ENCODE measurements at regions not wholly inside any gene's neighbourhood (a gene's known extent, or its start where the extent isn't known, plus 50 kb on each side); places are given as distances from the start of the nearest gene placed in this dataset.
"Not testable (repeated sequence)": the region's sequence is repeated elsewhere in the genome, so short reads cannot be mapped to it uniquely, and the experiment has no call there.

DNA sequence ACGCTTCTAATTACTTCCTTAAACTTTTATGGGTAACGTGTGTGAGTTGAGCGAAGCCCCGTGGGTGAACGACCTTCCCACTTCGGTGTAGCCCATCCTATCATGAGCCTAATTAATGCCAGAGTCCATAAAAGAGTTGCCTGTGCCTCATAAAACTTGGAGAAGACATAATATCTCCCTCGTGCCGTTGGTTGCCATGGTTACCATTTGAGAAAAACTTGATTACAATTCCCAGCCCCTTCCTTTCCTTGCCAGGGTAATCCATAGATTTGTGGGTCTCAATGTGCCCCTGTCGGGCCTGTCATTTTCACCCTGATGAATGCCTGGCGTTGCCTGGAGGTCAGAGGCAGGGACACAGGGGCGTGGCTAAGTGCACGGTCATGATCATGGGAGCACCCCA, 127.1 kb downstream of the GLRX3 start:
- DNase-seq = no peak

DNA sequence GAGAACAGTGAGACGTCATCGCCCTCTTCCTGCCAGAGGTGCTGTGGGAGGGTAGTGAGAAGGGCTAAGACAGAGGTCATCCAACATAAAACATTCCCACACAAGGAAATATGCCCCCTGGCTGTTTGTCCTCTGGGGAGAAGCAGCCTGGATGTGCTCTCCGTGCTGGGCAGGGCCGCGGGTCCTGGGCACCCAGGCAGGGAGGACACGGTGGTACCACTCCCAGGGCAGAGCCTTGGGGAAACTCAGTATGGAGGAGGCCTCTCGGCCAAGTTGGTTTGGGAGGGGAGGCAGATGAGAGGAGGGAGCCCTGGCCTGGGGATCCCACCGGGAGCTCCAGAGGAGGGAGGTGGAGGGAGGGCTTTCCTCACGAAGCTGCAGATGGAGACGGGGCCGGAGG, 129.4 kb downstream of the GLRX3 start:
- DNase-seq = no peak

DNA sequence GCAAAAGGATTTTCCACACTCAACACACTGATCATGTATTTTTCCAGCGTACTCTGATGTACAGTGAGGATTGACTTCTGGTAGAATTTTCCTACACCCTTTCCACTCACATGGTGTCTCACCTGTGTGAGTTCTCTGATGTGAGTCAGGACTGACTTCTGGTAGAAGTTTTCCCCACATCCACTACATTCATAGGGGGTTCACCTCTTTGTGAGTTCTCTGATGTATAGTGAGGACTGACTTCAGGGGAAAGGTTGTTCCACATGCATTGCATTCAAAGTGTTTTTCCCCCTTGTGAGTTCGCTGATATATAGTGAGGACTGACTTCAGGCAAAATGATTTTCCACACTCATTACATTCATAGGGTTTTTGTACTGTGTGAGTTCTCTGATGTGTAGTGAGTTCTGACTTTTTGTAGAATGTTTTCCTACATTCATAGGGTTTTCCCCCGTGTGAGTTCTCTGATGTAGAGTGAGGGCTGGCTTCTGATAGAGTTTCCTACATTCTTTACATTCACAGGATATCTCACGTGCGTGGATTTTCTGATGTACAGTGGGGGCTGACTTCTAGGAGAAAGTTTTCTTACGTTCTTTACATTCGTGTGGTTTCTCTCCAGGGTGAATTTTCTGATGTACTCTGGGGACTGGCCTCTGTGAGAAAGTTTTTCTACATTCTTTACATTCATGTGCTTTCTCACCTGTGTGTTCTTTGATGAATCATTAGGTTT, 146.5 kb downstream of the GLRX3 start:
- DNase-seq = no peak

DNA sequence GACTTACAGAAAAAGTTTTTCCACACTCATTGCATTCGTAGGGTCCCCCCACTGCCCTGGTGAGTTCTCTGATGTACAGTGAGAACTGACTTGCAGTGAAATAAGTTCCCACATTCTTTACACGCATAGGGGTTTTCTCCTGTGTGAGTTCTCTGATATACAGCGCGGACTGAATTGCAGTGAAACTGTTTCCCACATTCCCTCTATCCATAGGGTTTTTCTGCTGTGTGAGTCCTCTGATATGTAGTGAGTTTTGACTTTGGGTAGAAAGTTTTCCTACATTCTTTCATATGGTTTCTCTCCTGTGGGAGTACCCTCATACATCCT, 147.0 kb downstream of the GLRX3 start:
- no peak for DNase-seq

DNA sequence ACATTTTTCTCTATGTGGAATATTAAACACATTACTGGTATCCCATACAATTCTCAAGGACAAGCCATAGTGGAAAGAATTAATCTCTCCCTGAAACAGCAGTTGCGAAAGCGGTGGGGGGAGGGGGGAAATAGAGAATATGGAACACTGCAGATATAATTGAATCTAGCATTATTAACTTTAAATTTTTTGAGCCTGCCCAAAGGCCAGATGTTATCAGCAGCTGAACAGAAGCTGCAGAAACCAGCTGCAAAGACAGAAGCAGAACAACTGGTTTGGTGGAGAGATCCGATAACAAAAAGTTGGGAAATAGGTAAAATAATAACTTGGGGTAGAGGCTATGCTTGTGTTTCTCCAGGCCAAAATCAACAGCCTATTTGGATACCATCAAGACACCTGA, 159.6 kb downstream of the GLRX3 start:
- DNase-seq = not testable (repeated sequence)

DNA sequence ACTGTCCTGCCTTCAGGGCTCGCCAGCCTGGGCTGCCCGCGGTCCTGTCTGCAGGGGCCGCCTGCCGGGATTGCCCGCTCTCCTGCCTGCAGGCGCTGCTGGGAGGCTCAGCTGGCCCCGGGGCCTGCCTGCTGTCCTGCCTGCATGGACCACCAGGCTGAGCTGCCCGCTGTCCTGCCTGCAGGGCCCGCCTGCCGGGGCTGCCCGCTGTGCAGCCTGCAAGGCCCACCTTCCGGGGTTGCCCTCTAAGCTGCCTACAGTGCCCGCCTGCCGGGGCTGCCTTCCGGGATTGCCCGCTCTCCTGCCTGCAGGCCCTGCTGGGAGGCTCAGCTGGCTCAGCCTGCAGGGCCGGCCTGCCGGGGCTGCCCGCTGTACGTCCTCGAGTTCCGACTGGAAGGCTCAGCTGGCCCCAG, 164.4 kb downstream of the GLRX3 start:
- peak; percentile 30 for DNase-seq

DNA sequence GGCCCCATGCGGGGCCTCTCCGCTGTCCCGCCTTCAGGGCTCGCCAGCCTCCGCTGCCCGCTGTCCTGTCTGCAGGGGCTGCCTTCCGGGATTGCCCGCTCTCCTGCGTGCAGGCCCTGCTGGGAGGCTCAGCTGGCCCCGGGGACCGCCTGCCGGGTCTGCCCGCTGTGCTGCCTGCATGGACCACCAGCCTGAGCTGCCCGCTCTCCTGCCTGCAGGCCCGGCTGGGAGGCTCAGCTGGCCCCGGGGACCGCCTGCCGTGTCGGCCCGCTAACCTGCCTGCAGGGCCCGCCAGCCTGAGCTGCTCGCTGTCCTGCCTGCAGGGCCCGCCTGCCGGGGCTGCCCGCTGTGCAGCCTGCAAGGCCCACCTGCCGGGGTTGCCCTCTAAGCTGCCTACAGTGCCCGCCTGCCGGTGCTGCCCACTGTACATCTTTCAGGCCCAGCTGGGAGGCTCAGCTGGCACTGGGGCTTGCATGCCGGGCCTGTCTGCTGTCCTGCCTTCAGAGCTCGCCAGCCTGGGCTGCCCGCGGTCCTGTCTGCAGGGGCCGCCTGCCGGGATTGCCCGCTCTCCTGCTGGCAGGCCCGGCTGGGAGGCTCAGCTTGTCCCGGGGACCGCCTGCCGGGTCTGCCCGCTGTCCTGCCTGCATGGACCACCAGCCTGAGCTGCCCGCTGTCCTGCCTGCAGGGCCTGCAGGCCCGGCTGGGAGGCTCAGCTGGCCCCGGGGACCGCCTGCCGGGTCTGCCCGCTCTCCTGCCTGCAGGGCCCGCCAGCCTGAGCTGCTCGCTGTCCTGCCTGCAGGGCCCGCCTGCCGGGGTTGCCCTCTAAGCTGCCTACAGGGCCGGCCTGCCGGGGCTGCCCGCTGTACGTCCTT, 165.1 kb downstream of the GLRX3 start:
- peak; percentile 50 for DNase-seq

DNA sequence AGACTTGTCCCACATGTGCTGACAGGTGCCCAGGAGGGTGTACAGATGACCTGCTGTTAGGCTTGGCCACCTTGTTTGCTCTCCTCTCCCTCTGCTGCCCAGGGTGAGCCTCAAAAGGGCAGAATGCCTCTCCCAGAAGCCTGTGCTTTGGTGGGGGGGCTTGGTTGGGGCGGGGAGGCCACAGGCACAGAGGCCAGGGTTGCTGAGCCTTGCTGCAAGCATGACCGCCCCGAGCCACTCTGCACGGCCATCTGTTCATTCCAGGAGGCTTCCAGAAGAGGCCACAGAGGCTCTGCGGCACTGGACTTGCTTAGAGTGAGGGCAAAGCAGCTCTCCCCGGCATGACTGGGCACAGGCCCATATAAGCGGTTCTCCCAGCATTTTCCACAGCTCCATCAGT, 190.8 kb downstream of the GLRX3 start:
- no peak for DNase-seq

DNA sequence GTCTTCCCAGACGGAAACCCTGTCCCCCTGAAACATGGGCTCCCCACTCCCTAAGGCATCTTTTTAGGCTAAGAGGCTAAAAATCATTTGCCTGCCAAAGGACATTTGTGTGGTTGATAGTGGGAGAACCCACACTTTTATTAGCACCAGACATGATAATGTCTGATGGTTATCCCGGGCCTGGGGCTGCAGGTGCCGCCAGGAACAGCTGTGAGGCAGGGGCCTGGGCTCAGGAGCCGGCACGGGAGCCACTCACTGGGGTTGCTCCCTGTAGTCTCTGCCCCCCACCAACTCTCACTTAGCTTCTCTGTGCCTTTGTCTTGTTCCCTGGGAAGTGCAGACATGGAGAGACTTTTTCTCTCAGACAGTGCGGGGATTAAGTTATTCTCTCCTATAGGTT, 193.6 kb downstream of the GLRX3 start:
- DNase-seq = no peak

DNA sequence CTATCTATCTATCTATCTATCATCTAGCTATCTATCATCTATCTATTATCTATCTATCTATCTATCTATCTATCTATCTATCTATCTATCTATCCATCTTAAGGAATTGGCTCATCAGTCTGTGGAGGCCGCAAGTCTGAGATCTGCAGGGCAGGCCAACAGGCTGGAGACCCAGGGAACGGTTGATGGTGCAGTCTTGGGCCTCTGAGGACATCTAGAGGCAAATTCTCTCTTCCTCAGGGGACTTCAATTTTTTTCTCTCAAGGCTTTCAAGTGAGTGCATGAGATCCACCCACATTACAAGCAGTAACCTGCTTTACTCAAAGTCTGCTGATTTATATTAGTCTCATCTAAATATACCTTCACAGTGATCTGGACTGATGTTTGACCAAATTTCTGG, 197.0 kb downstream of the GLRX3 start:
- DNase-seq = no peak

DNA sequence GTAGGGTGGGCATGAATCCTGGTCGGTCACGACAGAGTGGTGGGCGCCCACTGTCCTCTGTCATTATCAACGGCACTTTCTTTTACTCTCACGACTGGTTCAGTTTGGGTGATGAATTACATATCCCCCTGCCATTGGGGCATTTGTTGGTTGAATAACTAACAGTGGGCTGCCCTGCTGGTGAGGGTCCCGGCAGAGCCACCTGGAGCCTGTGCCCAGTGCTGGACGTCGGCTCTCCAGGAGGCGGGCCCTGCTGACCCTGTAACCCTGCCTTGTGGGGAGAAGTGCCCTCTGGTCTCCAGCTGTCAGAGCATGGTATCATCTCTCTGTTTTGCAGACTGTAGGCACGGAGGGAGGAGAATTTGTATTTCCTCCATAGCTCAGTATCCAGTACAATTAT, 199.1 kb downstream of the GLRX3 start:
- DNase-seq = no peak

DNA sequence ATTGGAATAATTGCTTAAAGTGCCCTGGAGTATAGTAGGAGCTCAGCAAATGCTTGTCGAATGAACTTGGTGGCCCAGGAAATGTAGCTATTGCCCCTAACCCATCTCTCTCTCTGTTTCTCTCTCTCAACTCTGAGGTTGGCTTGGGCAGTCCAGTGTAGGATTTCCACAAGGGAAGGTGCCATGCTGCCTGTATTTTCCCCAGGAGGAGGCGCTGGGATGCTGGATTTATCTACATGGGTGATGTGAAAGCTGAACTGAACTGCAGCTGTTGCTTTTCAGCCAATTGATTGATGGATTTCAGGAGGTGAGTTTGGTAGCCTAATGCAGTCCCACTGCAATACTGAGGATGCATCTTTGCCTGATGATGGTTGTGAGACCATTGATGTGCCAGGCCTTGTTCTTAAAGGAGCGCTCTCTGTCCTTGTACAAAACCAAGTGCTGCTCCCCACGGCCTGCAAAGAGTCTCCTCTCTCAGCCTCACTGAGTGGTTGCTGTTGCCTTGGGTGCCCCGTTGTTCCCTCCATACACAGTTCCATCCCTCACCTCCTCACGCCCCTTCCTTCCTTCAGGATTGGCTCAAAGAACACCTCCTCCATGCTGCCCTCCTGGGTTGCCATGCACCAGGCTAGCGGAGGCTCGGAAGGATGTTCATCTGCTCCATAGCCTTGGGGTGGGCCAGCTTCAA, 200.6 kb downstream of the GLRX3 start:
- DNase-seq = no peak

DNA sequence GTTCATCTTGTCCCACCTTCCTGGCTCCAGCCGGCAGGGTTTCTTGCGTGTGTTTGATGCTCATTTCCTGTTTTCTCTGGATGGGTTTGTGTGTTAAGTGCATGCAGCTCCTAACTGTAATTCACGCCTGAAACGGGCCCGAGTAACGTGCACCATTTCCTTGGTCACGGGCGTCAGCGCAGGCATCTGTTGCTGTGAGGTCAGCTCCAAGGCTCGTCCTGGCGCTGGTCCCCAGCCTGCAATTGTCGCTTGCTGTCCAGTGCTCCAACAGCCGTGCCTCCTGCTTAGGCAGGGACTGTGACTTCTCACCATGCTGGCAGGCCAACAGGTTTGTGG, 201.1 kb downstream of the GLRX3 start:
- no peak for DNase-seq

DNA sequence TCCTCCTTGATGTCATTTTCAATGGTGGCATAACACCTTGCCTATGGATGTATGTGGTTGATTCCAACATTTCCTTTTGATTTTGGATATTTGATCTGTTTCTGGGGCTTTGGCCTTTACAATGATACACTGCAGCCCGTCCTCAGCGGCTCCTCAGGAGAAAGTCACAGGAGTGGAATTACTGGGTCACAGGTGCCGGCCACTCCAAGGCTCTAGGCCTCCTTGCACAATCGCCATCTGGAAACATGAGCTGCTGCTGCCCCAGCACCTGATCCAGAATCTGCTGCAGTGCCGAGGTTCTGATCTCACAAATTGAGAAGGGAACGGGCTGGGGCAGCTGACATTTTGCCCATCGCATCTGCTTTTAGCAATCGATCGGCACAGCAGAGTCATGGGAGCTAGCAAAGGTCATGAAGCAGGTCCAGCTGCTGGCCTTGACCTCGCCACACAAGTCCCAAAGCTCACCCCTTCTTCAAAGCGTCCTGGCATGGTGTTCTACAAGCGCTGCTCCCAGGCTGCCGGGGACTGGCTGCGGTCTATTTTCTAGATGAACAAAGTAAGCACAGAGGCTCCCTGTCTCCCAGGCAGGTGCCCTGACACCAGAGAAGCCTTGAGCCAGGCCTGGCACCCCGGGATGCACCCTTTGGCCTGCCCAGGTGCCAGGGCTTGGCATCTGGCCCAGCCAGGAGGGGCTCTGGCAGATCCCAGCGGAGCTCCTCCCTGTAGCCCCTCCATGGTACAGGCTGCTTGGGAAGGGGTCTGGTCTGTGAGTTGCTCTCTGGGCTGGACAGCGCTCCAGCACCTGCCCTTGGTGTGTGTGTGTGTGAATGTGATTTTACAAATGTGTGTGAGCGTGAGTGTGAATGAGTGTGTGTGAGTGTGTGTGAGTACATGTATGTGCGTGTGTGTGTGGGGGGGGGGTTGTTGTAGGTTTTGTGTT, 201.8 kb downstream of the GLRX3 start:
- no peak for DNase-seq

DNA sequence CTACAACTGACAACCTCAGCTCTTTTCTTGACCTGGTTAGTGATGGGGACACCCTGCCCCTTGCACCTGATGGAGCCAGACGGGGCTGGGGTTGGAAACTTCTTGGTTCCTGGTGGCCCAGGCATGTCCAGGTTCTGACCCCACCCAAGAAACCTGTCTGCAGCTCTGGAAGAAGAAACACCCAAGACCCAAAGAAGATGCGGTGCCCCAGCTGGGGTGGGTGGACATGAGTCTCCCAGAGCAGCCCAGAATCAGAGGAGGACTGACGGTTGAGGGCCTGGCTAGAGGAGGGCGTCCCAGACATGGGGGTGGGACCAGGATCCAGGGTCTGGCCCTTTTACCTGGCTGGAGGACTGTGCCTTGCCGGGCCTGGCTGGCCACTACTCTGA, 202.4 kb downstream of the GLRX3 start:
- no peak for DNase-seq

DNA sequence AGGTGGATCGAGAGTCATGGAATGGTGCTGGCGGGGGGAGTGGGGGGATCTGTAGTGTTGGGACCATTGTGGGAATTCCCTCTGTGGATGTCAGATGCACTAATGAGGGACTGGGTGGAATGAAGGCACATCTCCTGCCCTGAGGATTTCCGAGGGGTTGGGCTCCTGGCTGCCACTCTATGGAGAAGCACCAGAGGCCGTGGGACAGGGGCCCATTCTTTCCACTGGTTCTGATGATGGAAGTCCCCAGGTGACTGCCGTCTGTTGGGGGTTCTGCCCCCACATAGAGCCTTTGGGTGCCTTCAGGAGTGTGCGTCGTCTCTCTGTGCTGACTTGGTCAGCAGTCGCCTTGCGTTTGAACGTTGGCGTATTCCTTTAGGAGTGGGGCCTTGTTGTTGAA, 202.9 kb downstream of the GLRX3 start:
- DNase-seq = no peak

DNA sequence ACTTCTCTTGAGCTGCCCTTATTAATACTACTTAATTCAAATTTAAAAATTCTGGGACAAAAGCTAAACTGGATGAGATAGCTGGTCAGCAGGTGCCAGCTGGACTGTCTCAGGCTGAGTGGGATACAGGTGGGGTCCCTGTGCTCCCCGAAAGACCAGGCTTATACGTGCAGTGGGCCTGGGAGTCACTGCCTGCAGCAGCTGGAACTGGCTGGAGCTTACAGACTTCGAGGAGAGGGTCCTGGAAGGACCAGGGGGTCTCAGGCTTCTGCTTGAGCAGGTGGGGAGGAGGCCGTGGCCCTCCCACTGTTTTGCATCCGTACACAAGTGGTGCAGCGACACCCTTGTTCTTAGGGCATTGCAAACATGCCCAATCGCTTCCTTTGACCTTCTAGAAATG, 203.7 kb downstream of the GLRX3 start:
- no peak for DNase-seq

DNA sequence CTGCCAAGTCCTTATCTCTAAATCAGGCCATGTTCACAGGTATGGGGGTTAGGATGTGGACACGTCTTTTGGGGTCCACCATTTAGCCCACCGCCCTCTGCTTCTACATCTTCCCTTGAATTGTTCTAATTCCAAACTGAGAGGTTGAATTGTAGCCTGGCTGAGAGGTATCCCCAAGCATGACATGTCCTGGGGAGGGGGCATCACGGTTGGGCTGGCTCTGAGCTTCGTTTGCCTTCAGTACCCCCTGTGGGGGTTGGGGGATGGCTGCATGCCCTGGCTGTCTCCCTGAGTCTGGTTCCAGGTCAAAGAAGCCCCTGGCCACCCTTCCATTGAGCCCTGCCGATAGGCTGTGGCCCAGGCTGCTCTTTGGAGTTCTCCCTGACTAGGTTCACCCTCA, 204.6 kb downstream of the GLRX3 start:
- no peak for DNase-seq

DNA sequence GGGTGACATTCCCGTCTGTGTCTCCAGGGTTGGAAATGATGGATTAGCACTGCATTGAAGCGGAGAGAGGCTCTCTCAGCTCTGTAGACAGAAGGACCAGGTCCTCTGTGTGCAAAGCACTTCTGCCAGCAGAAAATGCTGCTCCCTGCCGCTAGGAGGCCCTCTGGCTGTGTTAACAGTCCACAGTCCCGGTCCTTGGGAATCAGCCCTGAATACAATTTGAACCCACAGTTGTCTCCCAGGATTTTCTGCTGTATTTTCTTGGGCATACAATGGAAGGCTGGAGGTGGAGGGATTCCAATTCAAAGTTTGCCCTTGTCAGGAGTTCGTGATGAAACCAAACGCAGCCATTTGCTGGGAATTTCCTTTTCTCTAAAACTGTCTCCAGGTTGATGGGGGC, 205.2 kb downstream of the GLRX3 start:
- no peak for DNase-seq

DNA sequence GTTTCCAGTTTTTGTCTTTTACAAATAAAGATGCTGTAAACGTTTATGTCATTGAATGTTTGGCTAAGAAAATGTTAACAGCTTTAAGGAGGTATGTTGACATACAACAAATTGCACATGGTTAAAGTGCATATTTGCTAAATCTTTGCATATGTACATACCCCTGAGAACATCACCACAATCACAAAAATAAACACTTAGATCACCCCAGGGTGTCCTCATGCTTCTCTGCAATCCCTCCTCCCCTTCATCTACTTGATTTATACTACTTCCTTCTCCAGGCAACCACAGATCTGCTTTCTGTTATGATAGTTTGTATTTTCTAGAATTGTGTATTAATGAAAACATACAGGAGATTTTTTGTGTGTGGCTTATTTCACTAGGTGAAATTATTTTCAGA, 209.5 kb downstream of the GLRX3 start:
- no peak for DNase-seq

DNA sequence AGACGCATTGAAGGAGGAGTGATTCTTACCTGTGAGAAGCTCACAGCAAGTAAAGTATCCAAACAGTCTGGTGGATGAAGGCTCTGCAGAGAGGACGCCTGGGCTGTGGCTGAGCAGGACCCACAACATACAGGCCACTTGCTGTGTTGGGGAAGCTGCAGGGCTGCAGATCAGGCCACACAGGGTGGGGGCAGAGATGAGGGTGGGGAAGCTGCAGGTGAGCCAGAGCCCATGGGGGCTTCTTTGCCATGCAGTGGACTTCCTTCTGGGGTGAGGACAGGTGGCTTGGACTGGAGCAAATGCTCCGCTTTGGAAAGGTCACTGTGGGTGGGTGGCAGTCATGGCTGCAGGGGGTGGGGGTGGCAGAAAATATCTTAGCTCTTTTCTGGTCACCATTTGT, 214.8 kb downstream of the GLRX3 start:
- DNase-seq = no peak

DNA sequence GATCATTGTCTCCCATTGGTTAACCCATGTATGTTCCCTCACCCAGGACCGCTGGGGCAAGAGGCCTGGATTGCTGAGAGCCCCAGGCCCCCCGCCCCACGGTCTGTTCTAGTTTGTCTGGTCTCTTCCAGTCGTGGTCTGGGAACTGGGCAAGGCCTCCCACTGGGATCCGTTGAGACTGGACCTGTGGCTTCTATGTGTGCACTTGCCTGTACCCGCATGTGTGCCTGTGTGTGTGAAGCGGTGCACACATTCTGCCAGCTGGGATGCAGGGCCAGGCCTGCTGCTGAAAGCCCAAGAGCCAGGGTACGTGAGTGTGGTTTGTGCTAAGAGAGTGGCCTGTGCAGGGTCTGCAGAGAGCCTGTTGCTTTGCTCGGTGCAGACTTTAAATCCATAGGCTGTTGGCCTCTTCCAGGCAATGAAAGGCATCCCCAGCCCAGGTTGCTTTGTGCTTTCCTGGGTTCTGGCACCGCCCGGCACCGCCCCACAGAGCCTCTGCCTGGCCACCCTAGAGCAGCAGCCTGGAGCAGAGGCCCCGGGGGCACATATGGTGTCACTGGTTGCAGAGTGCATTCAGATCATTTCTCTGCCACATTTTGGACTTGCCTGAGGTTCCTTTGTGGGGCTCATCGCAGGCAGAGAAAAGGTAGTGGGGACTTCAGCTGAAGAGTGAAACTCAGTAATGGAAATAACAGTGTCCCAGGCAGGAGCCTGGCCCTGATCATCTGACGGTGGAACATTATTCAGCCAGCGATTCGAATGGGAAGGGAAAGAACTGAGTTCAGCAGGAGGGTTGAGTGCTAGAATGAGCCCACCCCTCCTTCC, 215.5 kb downstream of the GLRX3 start:
- no peak for DNase-seq

Data from activated CD4-positive, alpha-beta T cell treated with anti-CD3 and anti-CD28 coated beads, Interleukin-2, amount 50 U/mL, for 1 hour (primary cell).